PC-9 (cell line): ENCODE measurements at regions not wholly inside any gene's neighbourhood (a gene's known extent, or its start where the extent isn't known, plus 50 kb on each side); places are given as distances from the start of the nearest gene placed in this dataset.
"Not testable (repeated sequence)": the region's sequence is repeated elsewhere in the genome, so short reads cannot be mapped to it uniquely, and the experiment has no call there.

Experiments used
- CTCF ChIP-seq: fragments of 200-600 bp; sonication (generic); conservative IDR thresholded peaks from 2 replicates; pipeline ENCODE4 v1.6.1; 2017; ENCODE audit warnings: mixed run types, antibody characterized with exemption, mild to moderate bottlenecking, moderate library complexity
- EZH2 ChIP-seq: fragments of 200-600 bp; sonication (generic); IDR thresholded peaks from 2 replicates; pipeline ENCODE4 v1.8.0; 2017; ENCODE audit warnings: antibody characterized with exemption, low read depth

GRCh38 chrX:91530209-91530608 lies 95.6 kb downstream of the PABPC5 start:
- TF ChIP-seq CTCF, EZH2: not testable (repeated sequence)
